ENCODE measurements at regions not wholly inside any gene's neighbourhood (a gene's known extent, or its start where the extent isn't known, plus 50 kb on each side); places are given as distances from the start of the nearest gene placed in this dataset.

- H3K4me1 Mint-ChIP-seq: no peaks in the 10 kb centered on the region
- peaks cover 0 to 14% (median 6%) of the 10 kb centered on the region in 6 donors for H3K9me3 Mint-ChIP-seq
- peaks cover 0 to 8% (median 3%) of the 10 kb centered on the region in 3 donors for H3K27me3 Mint-ChIP-seq (ENCODE audit: low read depth in 3 of 3)
- H3K36me3 Mint-ChIP-seq: no peaks in the 10 kb centered on the region
- DNase-seq: no peak
- H3K27ac Mint-ChIP-seq: no peak overlapping the region
- H3K4me3 Mint-ChIP-seq: no peak overlapping the region
Measured at GRCh38 chr12:28827861-28828260, 321.2 kb upstream of the FAR2 start.

- H3K9me3 Mint-ChIP-seq: peaks cover 0 to 14% (median 6%) of the 10 kb centered on the region in 6 donors
- peaks cover 2 to 8% (median 3%) of the 10 kb centered on the region in 3 donors for H3K27me3 Mint-ChIP-seq (ENCODE audit: low read depth in 3 of 3)
- no peak overlapping the region for H3K4me3 Mint-ChIP-seq
- no peaks in the 10 kb centered on the region for H3K4me1 Mint-ChIP-seq
- no peaks in the 10 kb centered on the region for H3K36me3 Mint-ChIP-seq
- H3K27ac Mint-ChIP-seq: no peak overlapping the region
- no peak for DNase-seq
Measured at GRCh38 chr12:28828318-28828717, 320.8 kb upstream of the FAR2 start.

- Mint-ChIP-seq H3K27ac (no peak overlapping the region), H3K9me3 (peaks cover 2 to 14% (median 9%) of the 10 kb centered on the region in 6 donors), H3K36me3 (no peaks in the 10 kb centered on the region), H3K27me3 (ENCODE audit: low read depth in 3 of 3) (peaks cover 0 to 5% (median 4%) of the 10 kb centered on the region in 3 donors), H3K4me1 (no peaks in the 10 kb centered on the region), H3K4me3 (no peak overlapping the region)
- no peak for DNase-seq
Measured at GRCh38 chr12:28830491-28830890, 318.6 kb upstream of the FAR2 start.

- peaks cover 0 to 6% (median 4%) of the 10 kb centered on the region in 6 donors for H3K9me3 Mint-ChIP-seq
- no peak for DNase-seq
- peaks cover 0 to 6% of the 10 kb centered on the region in 2 donors for H3K4me1 Mint-ChIP-seq
- H3K4me3 Mint-ChIP-seq: no peak overlapping the region
- H3K27ac Mint-ChIP-seq: no peak overlapping the region
- H3K27me3 Mint-ChIP-seq (ENCODE audit: low read depth in 3 of 3): peaks cover 0 to 4% (median 0%) of the 10 kb centered on the region in 3 donors
- no peaks in the 10 kb centered on the region for H3K36me3 Mint-ChIP-seq
Measured at GRCh38 chr12:28844718-28845117, 304.4 kb upstream of the FAR2 start.

- Mint-ChIP-seq H3K27ac (no peak overlapping the region), H3K4me3 (no peak overlapping the region), H3K4me1 (no peaks in the 10 kb centered on the region), H3K36me3 (no peaks in the 10 kb centered on the region), H3K27me3 (ENCODE audit: low read depth in 3 of 3) (peaks cover 0 to 5% (median 3%) of the 10 kb centered on the region in 3 donors), H3K9me3 (peaks cover 0 to 6% (median 3%) of the 10 kb centered on the region in 6 donors)
- DNase-seq: no peak
Measured at GRCh38 chr12:28851781-28852180, 297.3 kb upstream of the FAR2 start.

- no peaks in the 10 kb centered on the region for H3K36me3 Mint-ChIP-seq
- no peak overlapping the region for H3K27ac Mint-ChIP-seq
- H3K27me3 Mint-ChIP-seq (ENCODE audit: low read depth in 3 of 3): peaks cover 0 to 5% (median 3%) of the 10 kb centered on the region in 3 donors
- DNase-seq: no peak
- peaks cover 0 to 5% (median 0%) of the 10 kb centered on the region in 6 donors for H3K9me3 Mint-ChIP-seq
- no peak overlapping the region for H3K4me3 Mint-ChIP-seq
- H3K4me1 Mint-ChIP-seq: no peaks in the 10 kb centered on the region
Measured at GRCh38 chr12:28855761-28856310, 293.2 kb upstream of the FAR2 start.

GRCh38 chr12:28857369-28857768 lies 291.7 kb upstream of the FAR2 start:
- Mint-ChIP-seq H3K4me1 (no peaks in the 10 kb centered on the region), H3K9me3 (peaks cover 0 to 2% (median 0%) of the 10 kb centered on the region in 6 donors), H3K27me3 (ENCODE audit: low read depth in 3 of 3) (peaks cover 2 to 5% (median 3%) of the 10 kb centered on the region in 3 donors), H3K27ac (no peak overlapping the region), H3K4me3 (no peak overlapping the region), H3K36me3 (no peaks in the 10 kb centered on the region)
- no peak for DNase-seq

GRCh38 chr12:28859551-28859950 lies 289.5 kb upstream of the FAR2 start:
- Mint-ChIP-seq H3K27me3 (ENCODE audit: low read depth in 3 of 3) (peaks cover 2 to 4% (median 3%) of the 10 kb centered on the region in 3 donors), H3K4me3 (no peak overlapping the region), H3K36me3 (no peaks in the 10 kb centered on the region), H3K27ac (no peak overlapping the region), H3K9me3 (peaks cover 0 to 6% (median under 1%) of the 10 kb centered on the region in 6 donors), H3K4me1 (no peaks in the 10 kb centered on the region)
- DNase-seq: no peak

GRCh38 chr12:28865776-28866175 lies 283.3 kb upstream of the FAR2 start:
- H3K27ac Mint-ChIP-seq: no peak overlapping the region
- H3K4me3 Mint-ChIP-seq: no peak overlapping the region
- H3K9me3 Mint-ChIP-seq: peaks cover 0 to 6% (median 1%) of the 10 kb centered on the region in 6 donors
- no peak for DNase-seq
- H3K4me1 Mint-ChIP-seq: no peaks in the 10 kb centered on the region
- peaks cover 0 to 5% (median 2%) of the 10 kb centered on the region in 3 donors for H3K27me3 Mint-ChIP-seq (ENCODE audit: low read depth in 3 of 3)
- no peaks in the 10 kb centered on the region for H3K36me3 Mint-ChIP-seq

GRCh38 chr12:28866296-28866695 lies 282.8 kb upstream of the FAR2 start:
- no peaks in the 10 kb centered on the region for H3K4me1 Mint-ChIP-seq
- no peak overlapping the region for H3K27ac Mint-ChIP-seq
- H3K27me3 Mint-ChIP-seq (ENCODE audit: low read depth in 3 of 3): peaks cover 0 to 5% (median 2%) of the 10 kb centered on the region in 3 donors
- H3K36me3 Mint-ChIP-seq: no peaks in the 10 kb centered on the region
- no peak for DNase-seq
- H3K4me3 Mint-ChIP-seq: no peak overlapping the region
- peaks cover 0 to 6% (median under 1%) of the 10 kb centered on the region in 6 donors for H3K9me3 Mint-ChIP-seq

GRCh38 chr12:28866715-28867503 lies 282.2 kb upstream of the FAR2 start:
- H3K27ac Mint-ChIP-seq: no peak overlapping the region
- peaks cover 0 to 6% (median under 1%) of the 10 kb centered on the region in 6 donors for H3K9me3 Mint-ChIP-seq
- DNase-seq: no peak
- H3K27me3 Mint-ChIP-seq (ENCODE audit: low read depth in 3 of 3): peaks cover 0 to 5% (median 2%) of the 10 kb centered on the region in 3 donors
- H3K36me3 Mint-ChIP-seq: no peaks in the 10 kb centered on the region
- no peaks in the 10 kb centered on the region for H3K4me1 Mint-ChIP-seq
- H3K4me3 Mint-ChIP-seq: no peak overlapping the region

GRCh38 chr12:28868414-28868813 lies 280.7 kb upstream of the FAR2 start:
- no peak for DNase-seq
- H3K4me1 Mint-ChIP-seq: no peaks in the 10 kb centered on the region
- peaks cover 0 to 3% (median under 1%) of the 10 kb centered on the region in 6 donors for H3K9me3 Mint-ChIP-seq
- no peak overlapping the region for H3K4me3 Mint-ChIP-seq
- H3K27me3 Mint-ChIP-seq (ENCODE audit: low read depth in 3 of 3): peaks cover 0 to 5% (median 2%) of the 10 kb centered on the region in 3 donors
- H3K27ac Mint-ChIP-seq: no peak overlapping the region
- H3K36me3 Mint-ChIP-seq: no peaks in the 10 kb centered on the region

GRCh38 chr12:28869197-28869596 lies 279.9 kb upstream of the FAR2 start:
- H3K36me3 Mint-ChIP-seq: no peaks in the 10 kb centered on the region
- no peaks in the 10 kb centered on the region for H3K4me1 Mint-ChIP-seq
- H3K9me3 Mint-ChIP-seq: peaks cover 0 to 3% (median 0%) of the 10 kb centered on the region in 6 donors
- H3K27ac Mint-ChIP-seq: no peak overlapping the region
- peaks cover 0 to 5% (median 2%) of the 10 kb centered on the region in 3 donors for H3K27me3 Mint-ChIP-seq (ENCODE audit: low read depth in 3 of 3)
- no peak for DNase-seq
- H3K4me3 Mint-ChIP-seq: no peak overlapping the region

GRCh38 chr12:28870839-28871440 lies 278.1 kb upstream of the FAR2 start:
- no peaks in the 10 kb centered on the region for H3K36me3 Mint-ChIP-seq
- peaks cover 0 to 3% (median 0%) of the 10 kb centered on the region in 6 donors for H3K9me3 Mint-ChIP-seq
- DNase-seq: no peak
- H3K4me1 Mint-ChIP-seq: no peaks in the 10 kb centered on the region
- no peak overlapping the region for H3K27ac Mint-ChIP-seq
- peaks cover 0 to 4% (median 2%) of the 10 kb centered on the region in 3 donors for H3K27me3 Mint-ChIP-seq (ENCODE audit: low read depth in 3 of 3)
- no peak overlapping the region for H3K4me3 Mint-ChIP-seq
